ENCODE measurements at regions not wholly inside any gene's neighbourhood (a gene's known extent, or its start where the extent isn't known, plus 50 kb on each side); places are given as distances from the start of the nearest gene placed in this dataset.

DNA sequence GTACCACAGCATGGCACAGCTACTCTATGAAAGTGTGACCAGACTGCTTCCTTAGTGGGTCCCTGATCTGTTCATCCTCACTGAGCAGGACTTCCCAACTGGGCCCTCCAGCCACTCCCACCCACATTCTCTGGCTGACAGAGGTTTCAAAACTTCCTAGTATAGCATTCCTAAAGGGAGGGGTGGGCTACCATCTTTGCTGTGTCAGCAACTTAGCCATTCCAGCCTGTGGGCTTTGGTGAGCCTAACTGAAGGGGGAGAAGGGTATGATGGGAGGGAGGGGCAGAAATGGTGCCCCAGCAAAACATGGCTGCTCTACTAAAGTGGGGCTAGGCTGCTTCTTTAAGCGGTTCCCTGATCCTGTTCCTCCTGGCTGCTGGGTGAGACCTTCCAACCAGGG lies 265.2 kb upstream of the ADGRL4 start:
- Histone ChIP-seq H3K4me3 (ENCODE audit: low read depth, low read length) (no peak overlapping the region), H3K4me1 (no peaks in the 10 kb centered on the region), H3K9me3 (no peaks in the 10 kb centered on the region), H3K36me3 (ENCODE audit: control insufficient read depth, insufficient read depth, low read length) (no peaks in the 10 kb centered on the region), H3K27me3 (replicated peaks; ENCODE audit: control insufficient read depth, insufficient read depth, low read length) (no peaks in the 10 kb centered on the region)
- Mint-ChIP-seq H3K4me1 (ENCODE audit: low read depth, unreplicated experiment) (no peaks in the 10 kb centered on the region), H3K27me3 (ENCODE audit: insufficient read depth, unreplicated experiment) (no peaks in the 10 kb centered on the region), H3K4me3 (ENCODE audit: unreplicated experiment) (no peak overlapping the region), H3K27ac (ENCODE audit: unreplicated experiment) (no peak overlapping the region), H3K9me3 (ENCODE audit: unreplicated experiment) (no peaks in the 10 kb centered on the region), H3K36me3 (ENCODE audit: insufficient read depth, unreplicated experiment) (no peaks in the 10 kb centered on the region)
- ChIA-PET CTCF (no interaction called here), POLR2A (no interaction called here)
- BruUV-seq (replicated peaks): no TSS peak
- intact Hi-C loops (cut with micrococcal nuclease; ENCODE audit: unreplicated experiment): no loop called here
- TF ChIP-seq, protein P1, sequence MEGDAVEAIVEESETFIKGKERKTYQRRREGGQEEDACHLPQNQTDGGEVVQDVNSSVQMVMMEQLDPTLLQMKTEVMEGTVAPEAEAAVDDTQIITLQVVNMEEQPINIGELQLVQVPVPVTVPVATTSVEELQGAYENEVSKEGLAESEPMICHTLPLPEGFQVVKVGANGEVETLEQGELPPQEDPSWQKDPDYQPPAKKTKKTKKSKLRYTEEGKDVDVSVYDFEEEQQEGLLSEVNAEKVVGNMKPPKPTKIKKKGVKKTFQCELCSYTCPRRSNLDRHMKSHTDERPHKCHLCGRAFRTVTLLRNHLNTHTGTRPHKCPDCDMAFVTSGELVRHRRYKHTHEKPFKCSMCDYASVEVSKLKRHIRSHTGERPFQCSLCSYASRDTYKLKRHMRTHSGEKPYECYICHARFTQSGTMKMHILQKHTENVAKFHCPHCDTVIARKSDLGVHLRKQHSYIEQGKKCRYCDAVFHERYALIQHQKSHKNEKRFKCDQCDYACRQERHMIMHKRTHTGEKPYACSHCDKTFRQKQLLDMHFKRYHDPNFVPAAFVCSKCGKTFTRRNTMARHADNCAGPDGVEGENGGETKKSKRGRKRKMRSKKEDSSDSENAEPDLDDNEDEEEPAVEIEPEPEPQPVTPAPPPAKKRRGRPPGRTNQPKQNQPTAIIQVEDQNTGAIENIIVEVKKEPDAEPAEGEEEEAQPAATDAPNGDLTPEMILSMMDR (IDR thresholded peaks at IDR 0.05; ENCODE audit: insufficient read depth in 1 of 2, low read depth in 1 of 2, low read length in 1 of 2, severe bottlenecking in 1 of 2, unreplicated experiment in 1 of 2): no peak
- DNase-seq: no peak

DNA sequence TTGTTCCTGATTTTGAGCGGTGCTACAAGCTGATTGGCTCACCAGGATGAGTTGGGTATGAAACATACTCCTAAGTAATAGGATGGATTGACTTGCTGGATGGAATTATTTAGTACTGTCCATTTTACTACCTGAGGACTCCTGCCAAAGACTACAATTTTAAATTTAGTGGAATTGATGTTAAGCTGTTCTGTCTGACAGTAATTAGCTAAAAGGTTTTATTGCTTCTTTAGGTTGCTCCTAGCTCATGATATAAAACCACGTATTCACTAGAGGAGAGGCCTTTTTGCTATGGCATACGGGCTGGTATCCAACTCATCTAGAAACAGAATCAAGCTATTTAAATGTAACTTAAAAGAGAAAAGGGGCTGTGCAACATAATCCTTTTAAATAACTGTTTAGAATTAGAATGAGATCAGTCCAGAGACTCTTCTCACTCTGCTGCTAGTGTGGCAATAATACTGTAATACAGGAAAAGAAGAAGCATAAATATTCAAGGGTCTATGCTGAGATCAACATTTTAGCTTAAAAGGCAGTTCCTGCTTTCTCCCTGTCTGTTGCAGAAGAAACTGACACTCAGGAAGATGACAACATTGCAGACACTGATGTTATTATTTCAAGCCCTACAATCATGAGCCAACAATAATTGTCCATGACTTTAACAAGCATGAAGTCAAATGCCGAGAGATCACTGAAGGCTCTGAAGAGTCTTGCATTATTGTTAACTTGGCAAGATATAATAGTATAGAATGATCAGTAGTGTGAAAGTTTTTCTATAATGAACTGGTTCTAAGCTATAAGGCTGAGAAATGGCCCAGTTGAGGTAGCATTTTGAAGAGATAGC lies 258.7 kb upstream of the ADGRL4 start:
- CTCF ChIA-PET: no interaction called here

GRCh38 chr1:79264285-79264684 lies 257.8 kb upstream of the ADGRL4 start:
- no TSS peak for BruUV-seq (replicated peaks)
- Mint-ChIP-seq H3K27ac (ENCODE audit: unreplicated experiment) (no peak overlapping the region), H3K4me3 (ENCODE audit: unreplicated experiment) (no peak overlapping the region), H3K27me3 (ENCODE audit: insufficient read depth, unreplicated experiment) (no peaks in the 10 kb centered on the region), H3K4me1 (ENCODE audit: low read depth, unreplicated experiment) (no peaks in the 10 kb centered on the region), H3K9me3 (ENCODE audit: unreplicated experiment) (no peaks in the 10 kb centered on the region), H3K36me3 (ENCODE audit: insufficient read depth, unreplicated experiment) (no peaks in the 10 kb centered on the region)
- H3K4me1 ChIP-seq: no peaks in the 10 kb centered on the region
- no peak overlapping the region for H3K4me3 ChIP-seq (ENCODE audit: low read depth, low read length)
- TF ChIP-seq, protein P1 (IDR thresholded peaks at IDR 0.05; ENCODE audit: insufficient read depth in 1 of 2, low read depth in 1 of 2, low read length in 1 of 2, severe bottlenecking in 1 of 2, unreplicated experiment in 1 of 2): no peak
- ChIA-PET CTCF (no interaction called here), POLR2A (no interaction called here)
- no peaks in the 10 kb centered on the region for H3K36me3 ChIP-seq (ENCODE audit: control insufficient read depth, insufficient read depth, low read length)
- DNase-seq: no peak
- intact Hi-C loops (cut with micrococcal nuclease; ENCODE audit: unreplicated experiment): no loop called here
- H3K9me3 ChIP-seq: no peaks in the 10 kb centered on the region
- no peaks in the 10 kb centered on the region for H3K27me3 ChIP-seq (replicated peaks; ENCODE audit: control insufficient read depth, insufficient read depth, low read length)

More for the DNA sequence above, 258.7 kb upstream of the ADGRL4 start:
- Mint-ChIP-seq H3K36me3 (ENCODE audit: insufficient read depth, unreplicated experiment) (no peaks in the 10 kb centered on the region), H3K27me3 (ENCODE audit: insufficient read depth, unreplicated experiment) (no peaks in the 10 kb centered on the region), H3K4me3 (ENCODE audit: unreplicated experiment) (no peak overlapping the region), H3K27ac (ENCODE audit: unreplicated experiment) (no peak overlapping the region), H3K4me1 (ENCODE audit: low read depth, unreplicated experiment) (no peaks in the 10 kb centered on the region), H3K9me3 (ENCODE audit: unreplicated experiment) (no peaks in the 10 kb centered on the region)
- DNase-seq: no peak
- BruUV-seq (replicated peaks): no TSS peak
- Histone ChIP-seq H3K9me3 (no peaks in the 10 kb centered on the region), H3K4me1 (no peaks in the 10 kb centered on the region), H3K27me3 (replicated peaks; ENCODE audit: control insufficient read depth, insufficient read depth, low read length) (no peaks in the 10 kb centered on the region), H3K36me3 (ENCODE audit: control insufficient read depth, insufficient read depth, low read length) (no peaks in the 10 kb centered on the region), H3K4me3 (ENCODE audit: low read depth, low read length) (no peak overlapping the region)
- TF ChIP-seq, protein P1 (IDR thresholded peaks at IDR 0.05; ENCODE audit: insufficient read depth in 1 of 2, low read depth in 1 of 2, low read length in 1 of 2, severe bottlenecking in 1 of 2, unreplicated experiment in 1 of 2): no peak
- intact Hi-C loops (cut with micrococcal nuclease; ENCODE audit: unreplicated experiment): no loop called here
- POLR2A ChIA-PET: no interaction called here

Measured in Caco-2 (cell line).